IMR-90 (cell line): ENCODE measurements at regions not wholly inside any gene's neighbourhood (a gene's known extent, or its start where the extent isn't known, plus 50 kb on each side); places are given as distances from the start of the nearest gene placed in this dataset.

ENCODE experiments used
- ATAC-seq: fragments of 200-7000 bp; cut with Tn5 transposase; 2 replicates; pipeline ENCODE4 v1.9.1; 2020; ENCODE audit warnings: low read depth, mild to moderate bottlenecking, moderate library complexity
- BruUV-seq: library from RNA; stranded (reverse); fragments of 400-500 nt; replicated peaks from 2 replicates; lab custom pipeline; 2021; lab: Mats Ljungman, UMichigan
- CTCF ChIA-PET: fragments of 300-600 bp; formaldehyde crosslinking; extraction: SDS; loops from one replicate; lab custom pipeline; 2021; ENCODE audit warnings: antibody characterized with exemption; lab: Yijun Ruan, JAX
- POLR2A ChIA-PET: fragments of 300-600 bp; sonication (Branson Sonifier 250); formaldehyde crosslinking; loops from one replicate; lab custom pipeline; 2022; ENCODE audit warnings: antibody characterized with exemption; ENCODE audit not compliant: unreplicated experiment; lab: Charles Lee
- DNase-seq: peaks from one replicate; pipeline ENCODE4 v3.0.0; 2013
- H2AFZ ChIP-seq: replicated peaks from 2 replicates; pipeline ENCODE3; 2013; ENCODE audit warnings: low read length, mild to moderate bottlenecking; ENCODE audit not compliant: poor library complexity
- H2AK5ac ChIP-seq: 2 replicates; pipeline ENCODE4 v1.6.1; 2013; ENCODE audit warnings: low read depth, low read length, inconsistent platforms
- H2AK9ac ChIP-seq: replicated peaks from 2 replicates; pipeline ENCODE3; 2013; ENCODE audit warnings: mild to moderate bottlenecking, low read depth, low read length, moderate library complexity; ENCODE audit not compliant: poor library complexity
- H2BK120ac ChIP-seq: 2 replicates; pipeline ENCODE4 v1.6.1; 2013; ENCODE audit warnings: low read depth, low read length, inconsistent platforms
- H2BK15ac ChIP-seq: 3 replicates; pipeline ENCODE4 v1.6.1; 2013; ENCODE audit warnings: low read depth, low read length, inconsistent platforms
- H2BK20ac ChIP-seq: 2 replicates; pipeline ENCODE4 v1.6.1; 2013; ENCODE audit warnings: low read depth, mild to moderate bottlenecking, inconsistent platforms, low read length, moderate library complexity
- H2BK5ac ChIP-seq: 2 replicates; pipeline ENCODE4 v1.6.1; 2013; ENCODE audit warnings: mild to moderate bottlenecking, low read depth, low read length, inconsistent platforms; ENCODE audit not compliant: poor library complexity, severe bottlenecking
- H3K14ac ChIP-seq: replicated peaks from 2 replicates; pipeline ENCODE4 v1.6.1; 2013; ENCODE audit warnings: low read depth, low read length, inconsistent platforms
- H3K18ac ChIP-seq: 2 replicates; pipeline ENCODE4 v1.6.1; 2013; ENCODE audit warnings: low read depth, low read length, control low read depth
- H3K23ac ChIP-seq: 2 replicates; pipeline ENCODE4 v1.6.1; 2013; ENCODE audit warnings: low read depth, low read length, inconsistent platforms
- H3K27ac ChIP-seq: 2 replicates; pipeline ENCODE4 v1.5.1; 2013; ENCODE audit warnings: mild to moderate bottlenecking, control low read depth, low read length; ENCODE audit not compliant: insufficient read depth
- H3K27me3 ChIP-seq: 2 replicates; pipeline ENCODE4 v1.6.1; 2013; ENCODE audit warnings: low read length; ENCODE audit not compliant: control insufficient read depth, insufficient read depth
- H3K36me3 ChIP-seq: 2 replicates; pipeline ENCODE4 v1.6.1; 2013; ENCODE audit warnings: low read length, mixed read lengths; ENCODE audit not compliant: control insufficient read depth, insufficient read depth
- H3K4ac ChIP-seq: 2 replicates; pipeline ENCODE4 v1.6.1; 2013; ENCODE audit warnings: low read depth, low read length, inconsistent platforms
- H3K4me1 ChIP-seq: 2 replicates; pipeline ENCODE4 v1.6.1; 2013; ENCODE audit warnings: low read length, mixed read lengths; ENCODE audit not compliant: control insufficient read depth, insufficient read depth
- H3K4me2 ChIP-seq: 2 replicates; pipeline ENCODE4 v1.6.1; 2013; ENCODE audit warnings: low read depth, mild to moderate bottlenecking, control low read depth, low read length, moderate library complexity
- H3K4me3 ChIP-seq: 2 replicates; pipeline ENCODE4 v1.5.1; 2013; ENCODE audit warnings: low read depth, mild to moderate bottlenecking, control low read depth, low read length, moderate library complexity; ENCODE audit not compliant: insufficient read depth
- H3K56ac ChIP-seq: 2 replicates; pipeline ENCODE4 v1.6.1; 2013; ENCODE audit warnings: low read length, inconsistent platforms; ENCODE audit not compliant: insufficient read depth; ENCODE audit errors: extremely low read depth
- H3K79me1 ChIP-seq, 2 experiments: 2 replicates each; pipeline ENCODE4 v1.6.1; 2013; ENCODE audit warnings: low read length in 2 of 2, inconsistent platforms in 1 of 2, low read depth in 1 of 2
- H3K9ac ChIP-seq: 2 replicates; pipeline ENCODE4 v1.6.1; 2013; ENCODE audit warnings: low read depth, low read length, control low read depth
- H3K9me1 ChIP-seq: 2 replicates; pipeline ENCODE4 v1.6.1; 2013; ENCODE audit warnings: low read length, inconsistent platforms; ENCODE audit not compliant: insufficient read depth
- H3K9me3 ChIP-seq: 2 replicates; pipeline ENCODE4 v1.6.1; 2013; ENCODE audit warnings: low read length; ENCODE audit not compliant: control insufficient read depth, insufficient read depth
- H4K20me1 ChIP-seq: 2 replicates; pipeline ENCODE4 v1.6.1; 2013; ENCODE audit warnings: low read length, inconsistent platforms; ENCODE audit not compliant: insufficient read depth
- H4K5ac ChIP-seq: 2 replicates; pipeline ENCODE4 v1.6.1; 2013; ENCODE audit warnings: mild to moderate bottlenecking, low read depth, low read length, control low read depth
- H4K8ac ChIP-seq, 2 experiments: 2 replicates each; pipeline ENCODE4 v1.6.1; 2013; ENCODE audit warnings: low read depth in 2 of 2, low read length in 2 of 2, control low read depth in 1 of 2, inconsistent platforms in 1 of 2
- H4K91ac ChIP-seq: 2 replicates; pipeline ENCODE4 v1.6.1; 2013; ENCODE audit warnings: low read depth, low read length, inconsistent platforms; ENCODE audit not compliant: insufficient read depth
- CEBPB ChIP-seq: IDR thresholded peaks from 2 replicates; pipeline ENCODE4 v1.6.1; 2012; ENCODE audit warnings: low read depth, low read length, improper control_type of control experiment
- FOS ChIP-seq: fragments of 150-350 bp; IDR thresholded peaks from 2 replicates; pipeline ENCODE4 v1.6.1; 2016; ENCODE audit warnings: low read depth, low read length
- MAFK ChIP-seq: IDR thresholded peaks from 2 replicates; pipeline ENCODE4 v1.6.1; 2012; ENCODE audit warnings: low read depth, low read length, improper control_type of control experiment
- NFE2L2 ChIP-seq: fragments of 150-350 bp; IDR thresholded peaks from 2 replicates; pipeline ENCODE4 v1.6.1; 2016; ENCODE audit warnings: low read depth, mild to moderate bottlenecking, low read length
- POLR2A ChIP-seq: IDR thresholded peaks from 2 replicates; pipeline ENCODE4 v1.6.1; 2012; ENCODE audit warnings: mild to moderate bottlenecking, low read depth, low read length
- RAD21 ChIP-seq: IDR thresholded peaks from 2 replicates; pipeline ENCODE4 v1.6.1; 2012; ENCODE audit warnings: low read length, improper control_type of control experiment
- RFX5 ChIP-seq: IDR thresholded peaks from 2 replicates; pipeline ENCODE4 v1.8.0; 2012; ENCODE audit warnings: low read depth, mild to moderate bottlenecking, low read length, moderate library complexity
- SMC3 ChIP-seq: fragments of 150-350 bp; IDR thresholded peaks from 2 replicates; pipeline ENCODE4 v1.6.1; 2016; ENCODE audit warnings: low read depth, mild to moderate bottlenecking, antibody characterized with exemption, low read length, moderate library complexity
- WGBS, 2 experiments: methylation state at CpG; one replicate each; pipeline versions ENCODE4 v1.1.5 to v1.1.7; 2013; ENCODE audit warnings: missing lambda C conversion rate in 2 of 2; ENCODE audit not compliant: insufficient read length in 1 of 2; ENCODE audit errors: extremely low coverage in 2 of 2; 5-methylcytosine and 5-hydroxymethylcytosine counted together
- dilution Hi-C: fragments of 300-500 bp; cut with HindIII; formaldehyde crosslinking; loops from one replicate; pipeline ENCODE4 v1.14.3; 2018; ENCODE audit warnings: low sequenced_read_pairs; ENCODE audit not compliant: unreplicated experiment
- in situ Hi-C: fragments of 300-500 bp; cut with MboI; formaldehyde crosslinking; loops from 3 replicates; pipeline ENCODE4 v1.14.3; 2019; ENCODE audit warnings: low sequenced_read_pairs, inconsistent platforms, mixed read lengths
- intact Hi-C: fragments of 100-400 bp; cut with micrococcal nuclease; formaldehyde crosslinking; loops from 2 replicates; pipeline ENCODE4 v1.10.0; 2022
- TF ChIP-seq, protein P1 (sequence below): fragments of 150-350 bp; IDR thresholded peaks from 2 replicates; pipeline ENCODE4 v1.6.1; 2017; ENCODE audit warnings: mild to moderate bottlenecking, antibody characterized with exemption, low read length, low read depth

DNA sequence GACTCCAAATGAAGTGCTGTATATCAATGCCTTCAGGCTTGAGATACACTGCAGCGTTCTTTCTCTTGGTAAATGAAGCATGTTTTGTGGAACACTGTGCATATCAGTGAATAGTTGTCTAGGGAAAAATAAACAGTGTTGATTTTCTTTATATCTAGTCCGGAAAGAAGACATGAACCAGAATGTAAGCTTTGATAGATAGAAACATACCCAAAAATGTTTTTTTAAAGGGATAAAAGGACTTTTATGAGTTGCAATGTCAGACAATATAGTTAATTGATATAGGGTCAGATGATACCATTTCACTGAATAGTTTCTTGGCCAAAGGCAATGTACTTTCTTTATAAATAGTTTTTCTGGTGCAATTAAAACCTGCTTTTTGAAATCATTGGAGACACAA lies 1037.8 kb downstream of the OTOL1 start:
- Histone ChIP-seq H3K4ac (no peak overlapping the region), H2BK120ac (no peak overlapping the region), H3K27ac (no peak overlapping the region), H3K4me2 (no peak overlapping the region), H3K14ac (no peak overlapping the region), H2BK15ac (no peak overlapping the region), H3K27me3 (no peaks in the 10 kb centered on the region), H3K18ac (no peak overlapping the region), H3K36me3 (no peaks in the 10 kb centered on the region), H2BK20ac (no peak overlapping the region), H3K9me3 (no peaks in the 10 kb centered on the region), H3K9me1 (no peaks in the 10 kb centered on the region), H2BK5ac (no peak overlapping the region), H3K4me3 (no peak overlapping the region), H4K8ac (no peak overlapping the region), H4K5ac (no peak overlapping the region), H3K23ac (no peak overlapping the region), H4K20me1 (no peaks in the 10 kb centered on the region), H2AK5ac (no peak overlapping the region), H3K9ac (no peak overlapping the region), H4K91ac (no peak overlapping the region), H2AK9ac (no peak overlapping the region), H2AFZ (no peak overlapping the region), H3K79me1 (no peaks in the 10 kb centered on the region), H3K4me1 (no peaks in the 10 kb centered on the region), H3K56ac (no peak overlapping the region)
- in situ Hi-C loops: no loop called here
- intact Hi-C loops: no loop called here
- ChIA-PET CTCF (no interaction called here), POLR2A (no interaction called here)
- no TSS peak for BruUV-seq
- dilution Hi-C loops: no loop called here
- WGBS, 2 experiments: no CpG with 5 or more reads among the region's 2 CpGs
- no peak for TF ChIP-seq MAFK
- no peak for TF ChIP-seq RAD21
- TF ChIP-seq, protein P1, sequence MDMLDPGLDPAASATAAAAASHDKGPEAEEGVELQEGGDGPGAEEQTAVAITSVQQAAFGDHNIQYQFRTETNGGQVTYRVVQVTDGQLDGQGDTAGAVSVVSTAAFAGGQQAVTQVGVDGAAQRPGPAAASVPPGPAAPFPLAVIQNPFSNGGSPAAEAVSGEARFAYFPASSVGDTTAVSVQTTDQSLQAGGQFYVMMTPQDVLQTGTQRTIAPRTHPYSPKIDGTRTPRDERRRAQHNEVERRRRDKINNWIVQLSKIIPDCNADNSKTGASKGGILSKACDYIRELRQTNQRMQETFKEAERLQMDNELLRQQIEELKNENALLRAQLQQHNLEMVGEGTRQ: no peak
- TF ChIP-seq NFE2L2: no peak
- no peak for TF ChIP-seq RFX5
- TF ChIP-seq FOS: no peak
- no peak for TF ChIP-seq CEBPB
- TF ChIP-seq POLR2A: no peak
- no peak for TF ChIP-seq SMC3
- ATAC-seq (no peak), DNase-seq (no peak)
